HCT116 (cell line): ENCODE measurements at regions not wholly inside any gene's neighbourhood (a gene's known extent, or its start where the extent isn't known, plus 50 kb on each side); places are given as distances from the start of the nearest gene placed in this dataset.

Experiments
- ATAC-seq: fragments of 200-7000 bp; cut with Tn5 transposase; 2 replicates; pipeline ENCODE4 v1.9.1; 2020; ENCODE audit warnings: mild to moderate bottlenecking, moderate library complexity
- BruUV-seq: library from RNA; stranded (reverse); fragments of 400-500 nt; replicated peaks from 2 replicates; lab custom pipeline; 2021; lab: Mats Ljungman, UMichigan
- CTCF ChIA-PET: fragments of 300-600 bp; sonication (Branson Sonifier 250); formaldehyde crosslinking; loops from one replicate; lab custom pipeline; 2021; ENCODE audit warnings: antibody characterized with exemption; lab: Charles Lee
- POLR2A ChIA-PET: fragments of 300-600, 350-600 bp; sonication (Branson Sonifier 250); formaldehyde crosslinking; loops from one replicate; lab custom pipeline; 2021; ENCODE audit warnings: antibody characterized with exemption; lab: Charles Lee
- RAD21 ChIA-PET, 2 experiments: fragments of 300-600 bp; sonication (Branson Sonifier 250); formaldehyde crosslinking; loops; one replicate each; lab custom pipeline; 2023; ENCODE audit warnings: low total read pairs in 2 of 2; ENCODE audit not compliant: uncharacterized antibody in 2 of 2, unreplicated experiment in 2 of 2, low non-redundant PET in 1 of 2; lab: Charles Lee
- DNase-seq: peaks from one replicate; pipeline ENCODE4 v3.0.0-alpha.2; 2010; ENCODE audit warnings: low read depth, low spot score
- H2AFZ ChIP-seq: fragments of 200-600 bp; shearing (Covaris generic), sonication (generic); 2 replicates; pipeline ENCODE4 v1.6.1; 2017; ENCODE audit warnings: low read depth, mixed run types, mixed read lengths, antibody characterized with exemption, low read length; ENCODE audit not compliant: poor library complexity, severe bottlenecking
- H3K27ac ChIP-seq: 2 replicates; pipeline ENCODE4 v1.5.1; 2012; ENCODE audit warnings: low read depth, low read length
- H3K27me3 ChIP-seq: fragments of 200-600 bp; sonication (generic); 2 replicates; pipeline ENCODE4 v1.6.1; 2016; ENCODE audit warnings: mixed run types, low read length, mixed read lengths; ENCODE audit not compliant: insufficient read depth
- H3K36me3 ChIP-seq, 2 experiments: fragments of 200-500 bp in 1 of 2; fragments of 200-600 bp in 1 of 2; sonication (Bioruptor generic) in 1 of 2; sonication (generic) in 1 of 2; 2 replicates each; pipeline versions ENCODE4 v1.5.1 to v1.6.1; 2014 to 2016; ENCODE audit warnings: low read length in 2 of 2, inconsistent platforms in 1 of 2, mixed read lengths in 1 of 2, mixed run types in 1 of 2; ENCODE audit not compliant: insufficient read depth in 2 of 2, control insufficient read depth in 1 of 2
- H3K4me1 ChIP-seq, 2 experiments: fragments of 200-600 bp in 1 of 2; sonication (generic) in 1 of 2; 2 replicates each; pipeline versions ENCODE4 v1.5.1 to v1.6.1; 2012 to 2017; ENCODE audit warnings: low read length in 2 of 2, inconsistent platforms in 1 of 2, mild to moderate bottlenecking in 1 of 2, mixed read lengths in 1 of 2, mixed run types in 1 of 2, moderate library complexity in 1 of 2; ENCODE audit not compliant: insufficient read depth in 2 of 2, control insufficient read depth in 1 of 2
- H3K4me2 ChIP-seq: fragments of 200-600 bp; sonication (generic); 2 replicates; pipeline ENCODE4 v1.6.1; 2017; ENCODE audit warnings: mixed run types, low read length, mixed read lengths
- H3K4me3 ChIP-seq, 2 experiments: fragments of 200-600 bp in 1 of 2; sonication (generic) in 1 of 2; replicated peaks in 1 of 2; 2 replicates each; pipeline ENCODE4 v1.5.1; 2011 to 2016; ENCODE audit warnings: low read length in 2 of 2, control low read depth in 1 of 2, low read depth in 1 of 2, mild to moderate bottlenecking in 1 of 2, mixed read lengths in 1 of 2, mixed run types in 1 of 2
- H3K79me2 ChIP-seq: fragments of 200-600 bp; sonication (generic); 2 replicates; pipeline ENCODE4 v1.6.1; 2017; ENCODE audit warnings: mild to moderate bottlenecking, mixed run types, low read length, moderate library complexity, mixed read lengths; ENCODE audit not compliant: insufficient read depth
- H3K9ac ChIP-seq: fragments of 200-600 bp; sonication (generic); 2 replicates; pipeline ENCODE4 v1.6.1; 2016; ENCODE audit warnings: low read length, mixed read lengths
- H3K9me2 ChIP-seq: fragments of 200-600 bp; sonication (generic), shearing (Covaris generic); 2 replicates; pipeline ENCODE4 v1.6.1; 2017; ENCODE audit warnings: mixed run types, mild to moderate bottlenecking, moderate library complexity; ENCODE audit not compliant: insufficient read depth
- H3K9me3 ChIP-seq, 2 experiments: fragments of 200-500 bp in 1 of 2; fragments of 200-600 bp in 1 of 2; sonication (Bioruptor generic) in 1 of 2; sonication (generic) in 1 of 2; 2 replicates each; pipeline ENCODE4 v1.6.1; 2014 to 2017; ENCODE audit warnings: low read length in 2 of 2, mixed read lengths in 2 of 2, inconsistent platforms in 1 of 2, low read depth in 1 of 2, mild to moderate bottlenecking in 1 of 2, mixed run types in 1 of 2, moderate library complexity in 1 of 2; ENCODE audit not compliant: control insufficient read depth in 1 of 2, insufficient read depth in 1 of 2
- H4K20me1 ChIP-seq: fragments of 200-600 bp; sonication (generic), shearing (Covaris generic); 2 replicates; pipeline ENCODE4 v1.6.1; 2017; ENCODE audit warnings: mixed run types, mild to moderate bottlenecking, moderate library complexity; ENCODE audit not compliant: insufficient read depth
- CTCF ChIP-seq, 3 experiments: fragments of 200-600 bp in 1 of 3; sonication (generic) in 1 of 3; IDR thresholded peaks in 2 of 3; conservative IDR thresholded peaks in 1 of 3; 2 replicates each; pipeline ENCODE4 v1.5.1; 2012 to 2017; ENCODE audit warnings: low read depth in 2 of 3, low read length in 2 of 3, antibody characterized with exemption in 1 of 3, borderline replicate concordance in 1 of 3, control low read depth in 1 of 3, mild to moderate bottlenecking in 1 of 3, mixed read lengths in 1 of 3, mixed run types in 1 of 3, moderate library complexity in 1 of 3; ENCODE audit not compliant: insufficient read depth in 1 of 3
- POLR2AphosphoS5 ChIP-seq: IDR thresholded peaks from 2 replicates; pipeline ENCODE4 v1.6.1; 2011; ENCODE audit warnings: mild to moderate bottlenecking, low read depth, low read length, moderate library complexity
- REST ChIP-seq: IDR thresholded peaks from 2 replicates; pipeline ENCODE4 v1.6.1; 2012; ENCODE audit warnings: low read depth
- SIN3A ChIP-seq: IDR thresholded peaks from 2 replicates; pipeline ENCODE4 v1.6.1; 2012; ENCODE audit warnings: low read depth
- TCF7L2 ChIP-seq: IDR thresholded peaks from 2 replicates; pipeline ENCODE4 v1.7.0; 2011; ENCODE audit warnings: borderline replicate concordance, inconsistent platforms; ENCODE audit not compliant: insufficient read depth, insufficient read length; ENCODE audit errors: extremely low read depth
- ZNF274 ChIP-seq: fragments of 200-500 bp; sonication (Bioruptor generic); IDR thresholded peaks from 2 replicates; pipeline ENCODE4 v1.6.1; 2014; ENCODE audit warnings: mild to moderate bottlenecking, low read depth, low read length, inconsistent platforms
- intact Hi-C: fragments of 100-400 bp; cut with micrococcal nuclease; formaldehyde crosslinking; loops from 2 replicates; pipeline ENCODE4 v1.10.0; 2022

DNA sequence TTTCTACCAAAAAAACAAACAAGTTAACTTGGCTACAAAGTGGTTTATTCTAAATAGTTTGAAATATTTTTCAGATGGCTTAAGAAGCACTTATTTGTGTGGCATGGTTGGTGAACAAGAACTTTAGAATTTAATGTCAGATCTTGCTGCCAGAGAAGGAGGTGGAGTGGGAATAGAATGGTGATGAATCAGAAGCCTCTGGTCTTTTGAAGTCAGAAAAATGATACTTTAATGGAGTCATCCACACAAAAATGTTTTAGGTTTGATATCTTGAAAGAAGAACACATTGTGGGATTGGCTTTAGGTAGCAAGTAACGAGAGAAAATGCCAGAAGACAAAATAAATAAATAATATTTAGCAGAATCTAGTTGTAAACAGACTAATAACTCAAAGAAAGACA is 243.1 kb upstream of the FANCL start:
- Histone ChIP-seq H2AFZ (no peak overlapping the region), H3K9ac (no peak overlapping the region), H3K36me3 (no peaks in the 10 kb centered on the region), H4K20me1 (no peaks in the 10 kb centered on the region), H3K4me2 (no peak overlapping the region), H3K4me1 (no peaks in the 10 kb centered on the region), H3K27me3 (no peaks in the 10 kb centered on the region), H3K9me3 (no peaks in the 10 kb centered on the region), H3K79me2 (no peaks in the 10 kb centered on the region), H3K27ac (no peak overlapping the region), H3K4me3 (no peak overlapping the region), H3K9me2 (no peaks in the 10 kb centered on the region)
- ChIA-PET RAD21 (no interaction called here), CTCF (no interaction called here), POLR2A (no interaction called here)
- intact Hi-C loops, result no loop called here
- ATAC-seq (no peak), DNase-seq (no peak)
- TF ChIP-seq TCF7L2 (no peak), ZNF274 (no peak), POLR2AphosphoS5 (no peak), REST (no peak), CTCF (IDR thresholded peaks at IDR 0.05 in 2 of 3, conservative IDR thresholded peaks at IDR 0.05 in 1 of 3; ENCODE audit: borderline replicate concordance in 1 of 3, insufficient read depth in 1 of 3, low read depth in 2 of 3, low read length in 2 of 3) (no peak), SIN3A (no peak)
- BruUV-seq, result no TSS peak
